Memory B cell (primary cell): ENCODE measurements at regions not wholly inside any gene's neighbourhood (a gene's known extent, or its start where the extent isn't known, plus 50 kb on each side); places are given as distances from the start of the nearest gene placed in this dataset.
"Not testable (repeated sequence)": the region's sequence is repeated elsewhere in the genome, so short reads cannot be mapped to it uniquely, and the experiment has no call there.

Experiments
- ATAC-seq: fragments of 150-1000 bp; cut with Tn5 transposase; 2 replicates; pipeline ENCODE4 v1.10.0; 2021; ENCODE audit warnings: low read depth, mild to moderate bottlenecking, moderate library complexity
- DNase-seq, 2 donors: peaks; one replicate each; pipeline ENCODE4 v3.0.0; 2022; ENCODE audit warnings: low spot score in 2 of 2
- H3K27ac Mint-ChIP-seq: one replicate; pipeline ENCODE4 v1.8.0; 2022; ENCODE audit warnings: mild to moderate bottlenecking, moderate library complexity, mixed read lengths
- H3K27me3 Mint-ChIP-seq: one replicate; pipeline ENCODE4 v1.8.0; 2022; ENCODE audit warnings: mixed read lengths
- H3K36me3 Mint-ChIP-seq: one replicate; pipeline ENCODE4 v1.8.0; 2022; ENCODE audit warnings: mild to moderate bottlenecking, mixed read lengths
- H3K4me1 Mint-ChIP-seq: one replicate; pipeline ENCODE4 v1.8.0; 2022; ENCODE audit warnings: mixed read lengths
- H3K4me3 Mint-ChIP-seq: one replicate; pipeline ENCODE4 v1.8.0; 2022; ENCODE audit warnings: mild to moderate bottlenecking, moderate library complexity, mixed read lengths
- H3K9me3 Mint-ChIP-seq: one replicate; pipeline ENCODE4 v1.8.0; 2022; ENCODE audit warnings: mixed read lengths

- H3K36me3 Mint-ChIP-seq = peaks cover 10% of the 10 kb centered on the region
- H3K27me3 Mint-ChIP-seq = peaks cover 5% of the 10 kb centered on the region
- no peak overlapping the region for H3K4me3 Mint-ChIP-seq
- no peak for ATAC-seq
- peaks cover 4% of the 10 kb centered on the region for H3K9me3 Mint-ChIP-seq
- no peaks in the 10 kb centered on the region for H3K4me1 Mint-ChIP-seq
- DNase-seq = no peak
- no peak overlapping the region for H3K27ac Mint-ChIP-seq
Observed at GRCh38 chr2:238528953-238529781, 102.4 kb downstream of the ASB1 start.

- not testable (repeated sequence) for DNase-seq, H3K4me1 Mint-ChIP-seq, ATAC-seq, H3K4me3 Mint-ChIP-seq, H3K9me3 Mint-ChIP-seq, H3K27ac Mint-ChIP-seq, H3K27me3 Mint-ChIP-seq
- peaks cover 10% of the 10 kb centered on the region for H3K36me3 Mint-ChIP-seq
Observed at GRCh38 chr2:238531017-238531645, 104.4 kb downstream of the ASB1 start.

GRCh38 chr2:238543732-238544131, 117.0 kb downstream of the ASB1 start:
- H3K36me3 Mint-ChIP-seq, ATAC-seq, H3K4me1 Mint-ChIP-seq, H3K4me3 Mint-ChIP-seq, H3K9me3 Mint-ChIP-seq, H3K27ac Mint-ChIP-seq, DNase-seq: not testable (repeated sequence)
- peaks cover 16% of the 10 kb centered on the region for H3K27me3 Mint-ChIP-seq

- Mint-ChIP-seq H3K36me3 (peaks cover 1% of the 10 kb centered on the region), H3K27ac (no peak overlapping the region), H3K4me3 (no peak overlapping the region), H3K27me3 (peaks cover 6% of the 10 kb centered on the region), H3K9me3 (peaks cover 3% of the 10 kb centered on the region), H3K4me1 (no peaks in the 10 kb centered on the region)
- DNase-seq (no peak), ATAC-seq (no peak)
Observed at GRCh38 chr2:238548902-238549462, 122.3 kb downstream of the ASB1 start.

- no peak for ATAC-seq
- Mint-ChIP-seq H3K4me1 (no peaks in the 10 kb centered on the region), H3K9me3 (peaks cover 3% of the 10 kb centered on the region), H3K36me3 (peaks cover 1% of the 10 kb centered on the region), H3K27ac (no peak overlapping the region), H3K27me3 (peaks cover 6% of the 10 kb centered on the region), H3K4me3 (no peak overlapping the region)
- DNase-seq = no peak
Observed at GRCh38 chr2:238549866-238550265, 123.1 kb downstream of the ASB1 start.

- Mint-ChIP-seq H3K27ac (no peak overlapping the region), H3K9me3 (peaks cover 3% of the 10 kb centered on the region), H3K36me3 (peaks cover 1% of the 10 kb centered on the region), H3K27me3 (peaks cover 5% of the 10 kb centered on the region), H3K4me1 (no peaks in the 10 kb centered on the region), H3K4me3 (no peak overlapping the region)
- ATAC-seq (no peak), DNase-seq (no peak)
Observed at GRCh38 chr2:238551091-238551490, 124.4 kb downstream of the ASB1 start.

- Mint-ChIP-seq H3K4me3 (no peak overlapping the region), H3K27me3 (peaks cover 3% of the 10 kb centered on the region), H3K4me1 (no peaks in the 10 kb centered on the region), H3K36me3 (peaks cover 1% of the 10 kb centered on the region), H3K9me3 (peaks cover 3% of the 10 kb centered on the region), H3K27ac (no peak overlapping the region)
- no peak for ATAC-seq
- DNase-seq = no peak
Observed at GRCh38 chr2:238552226-238552625, 125.5 kb downstream of the ASB1 start.

- H3K27me3 Mint-ChIP-seq = peaks cover 3% of the 10 kb centered on the region
- peaks cover 3% of the 10 kb centered on the region for H3K9me3 Mint-ChIP-seq
- H3K27ac Mint-ChIP-seq = no peak overlapping the region
- DNase-seq = no peak
- ATAC-seq = no peak
- H3K36me3 Mint-ChIP-seq = peaks cover 1% of the 10 kb centered on the region
- no peaks in the 10 kb centered on the region for H3K4me1 Mint-ChIP-seq
- no peak overlapping the region for H3K4me3 Mint-ChIP-seq
Observed at GRCh38 chr2:238553159-238553558, 126.4 kb downstream of the ASB1 start.

- Mint-ChIP-seq H3K4me1 (no peaks in the 10 kb centered on the region), H3K27me3 (peaks cover 3% of the 10 kb centered on the region), H3K27ac (no peak overlapping the region), H3K4me3 (no peak overlapping the region), H3K36me3 (peaks cover 1% of the 10 kb centered on the region), H3K9me3 (peaks cover 3% of the 10 kb centered on the region)
- ATAC-seq (no peak), DNase-seq (no peak)
Observed at GRCh38 chr2:238554468-238555315, 128.0 kb downstream of the ASB1 start.

- ATAC-seq = no peak
- no peaks in the 10 kb centered on the region for H3K4me1 Mint-ChIP-seq
- DNase-seq = no peak
- peaks cover 8% of the 10 kb centered on the region for H3K27me3 Mint-ChIP-seq
- peaks cover 1% of the 10 kb centered on the region for H3K36me3 Mint-ChIP-seq
- H3K27ac Mint-ChIP-seq = no peak overlapping the region
- H3K4me3 Mint-ChIP-seq = no peak overlapping the region
- peaks cover 3% of the 10 kb centered on the region for H3K9me3 Mint-ChIP-seq
Observed at GRCh38 chr2:238555786-238556542, 129.2 kb downstream of the ASB1 start.

GRCh38 chr2:238557431-238557830, 130.7 kb downstream of the ASB1 start:
- peaks cover 8% of the 10 kb centered on the region for H3K27me3 Mint-ChIP-seq

GRCh38 chr2:238557936-238558335, 131.2 kb downstream of the ASB1 start:
- H3K36me3 Mint-ChIP-seq = peaks cover 1% of the 10 kb centered on the region
- H3K9me3 Mint-ChIP-seq = peaks cover 2% of the 10 kb centered on the region
- DNase-seq (no peak), ATAC-seq (no peak)
- no peak overlapping the region for H3K4me3 Mint-ChIP-seq
- H3K27me3 Mint-ChIP-seq = peaks cover 8% of the 10 kb centered on the region
- H3K27ac Mint-ChIP-seq = no peak overlapping the region
- no peaks in the 10 kb centered on the region for H3K4me1 Mint-ChIP-seq

More at GRCh38 chr2:238557431-238557830, 130.7 kb downstream of the ASB1 start:
- H3K36me3 Mint-ChIP-seq = peaks cover 1% of the 10 kb centered on the region
- no peaks in the 10 kb centered on the region for H3K4me1 Mint-ChIP-seq
- H3K27ac Mint-ChIP-seq = no peak overlapping the region
- ATAC-seq = no peak
- peaks cover 3% of the 10 kb centered on the region for H3K9me3 Mint-ChIP-seq
- DNase-seq = no peak
- no peak overlapping the region for H3K4me3 Mint-ChIP-seq

- no peak for DNase-seq
- no peak for ATAC-seq
- Mint-ChIP-seq H3K27me3 (peaks cover 8% of the 10 kb centered on the region), H3K4me3 (no peak overlapping the region), H3K36me3 (no peaks in the 10 kb centered on the region), H3K27ac (no peak overlapping the region), H3K4me1 (no peaks in the 10 kb centered on the region), H3K9me3 (no peaks in the 10 kb centered on the region)
Observed at GRCh38 chr2:238558456-238559099, 131.9 kb downstream of the ASB1 start.
